Left ventricle myocardium inferior (tissue), 1 donor: ENCODE measurements at regions not wholly inside any gene's neighbourhood (a gene's known extent, or its start where the extent isn't known, plus 50 kb on each side); places are given as distances from the start of the nearest gene placed in this dataset.

ENCODE experiments used
- DNase-seq: peaks from one replicate; pipeline ENCODE4 v3.0.0-alpha.2; 2020
- H3K27ac ChIP-seq: fragments of 200-600 bp; replicated peaks from 2 replicates; pipeline ENCODE4 v1.8.0; 2021
- H3K27me3 ChIP-seq: fragments of 200-600 bp; 2 replicates; pipeline ENCODE4 v1.8.0; 2021; ENCODE audit warnings: low read depth
- H3K36me3 ChIP-seq: fragments of 200-600 bp; 2 replicates; pipeline ENCODE4 v1.8.0; 2021
- H3K4me1 ChIP-seq: fragments of 200-600 bp; 2 replicates; pipeline ENCODE4 v1.8.0; 2021
- H3K4me3 ChIP-seq: fragments of 200-600 bp; 2 replicates; pipeline ENCODE4 v1.8.0; 2021; ENCODE audit warnings: mild to moderate bottlenecking, moderate library complexity
- H3K9me3 ChIP-seq: fragments of 200-600 bp; replicated peaks from 2 replicates; pipeline ENCODE4 v1.8.0; 2021
- CTCF ChIP-seq: fragments of 200-600 bp; IDR thresholded peaks from 2 replicates; pipeline ENCODE4 v1.8.0; 2021; ENCODE audit warnings: antibody characterized with exemption, mild to moderate bottlenecking, borderline replicate concordance
- intact Hi-C: fragments of 100-400 bp; cut with micrococcal nuclease; formaldehyde crosslinking; loops from one replicate; pipeline ENCODE4 v1.11.0; 2022
- donor health status: DM: no; HTN: yes; CAD: no; lungs with severe emphysema.

GRCh38 chr2:7419186-7419585 is 502.0 kb downstream of the RNF144A start:
- TF ChIP-seq CTCF: no peak
- DNase-seq: no peak
- intact Hi-C loops: no loop called here

GRCh38 chr2:7419814-7420311 is 502.7 kb downstream of the RNF144A start:
- TF ChIP-seq CTCF: no peak
- H3K4me3 ChIP-seq: no peak overlapping the region
- no peaks in the 10 kb centered on the region for H3K36me3 ChIP-seq
- H3K9me3 ChIP-seq: peaks cover 5% of the 10 kb centered on the region
- no peaks in the 10 kb centered on the region for H3K4me1 ChIP-seq
- no peak overlapping the region for H3K27ac ChIP-seq
- peaks cover 52% of the 10 kb centered on the region for H3K27me3 ChIP-seq
- no peak for DNase-seq
- intact Hi-C loops: no loop called here

More at GRCh38 chr2:7419186-7419585, 502.0 kb downstream of the RNF144A start:
- Histone ChIP-seq H3K4me1 (no peaks in the 10 kb centered on the region), H3K36me3 (no peaks in the 10 kb centered on the region), H3K27ac (no peak overlapping the region), H3K27me3 (peaks cover 48% of the 10 kb centered on the region), H3K9me3 (peaks cover 5% of the 10 kb centered on the region), H3K4me3 (no peak overlapping the region)

GRCh38 chr2:7420530-7420929 is 503.3 kb downstream of the RNF144A start:
- H3K36me3 ChIP-seq: no peaks in the 10 kb centered on the region
- no peak overlapping the region for H3K27ac ChIP-seq
- H3K4me1 ChIP-seq: no peaks in the 10 kb centered on the region
- H3K9me3 ChIP-seq: peaks cover 5% of the 10 kb centered on the region
- no peak for DNase-seq
- intact Hi-C loops: no loop called here
- no peak overlapping the region for H3K4me3 ChIP-seq
- H3K27me3 ChIP-seq: peaks cover 59% of the 10 kb centered on the region
- TF ChIP-seq CTCF: no peak

- H3K4me1 ChIP-seq: no peaks in the 10 kb centered on the region
- no peak overlapping the region for H3K4me3 ChIP-seq
- no peak for TF ChIP-seq CTCF
- no peak for DNase-seq
- H3K9me3 ChIP-seq: no peaks in the 10 kb centered on the region
- H3K27me3 ChIP-seq: peaks cover 87% of the 10 kb centered on the region
- no peak overlapping the region for H3K27ac ChIP-seq
- H3K36me3 ChIP-seq: no peaks in the 10 kb centered on the region
- intact Hi-C loops: no loop called here
Observed at GRCh38 chr2:7424481-7424880, 507.3 kb downstream of the RNF144A start.

- Histone ChIP-seq H3K27me3 (peaks cover 90% of the 10 kb centered on the region), H3K4me1 (peaks cover 11% of the 10 kb centered on the region), H3K27ac (no peak overlapping the region), H3K9me3 (no peaks in the 10 kb centered on the region), H3K4me3 (no peak overlapping the region), H3K36me3 (no peaks in the 10 kb centered on the region)
- TF ChIP-seq CTCF: peak; percentile 81
- intact Hi-C loops: loop anchor here (5.0 kb wide), 1 partner anchor 1260 kb away; no protein-coding TSS in a partner anchor
- DNase-seq: no peak
Observed at GRCh38 chr2:7427293-7428060, 510.3 kb downstream of the RNF144A start.
